Activated T-cell treated with anti-CD3 and anti-CD28 coated beads for 48 hours (primary cell): ENCODE measurements at regions not wholly inside any gene's neighbourhood (a gene's known extent, or its start where the extent isn't known, plus 50 kb on each side); places are given as distances from the start of the nearest gene placed in this dataset.
"Not testable (repeated sequence)": the region's sequence is repeated elsewhere in the genome, so short reads cannot be mapped to it uniquely, and the experiment has no call there.

Experiments used
- DNase-seq: peaks from one replicate; pipeline ENCODE4 v3.0.0-alpha.2; 2020; ENCODE audit warnings: low read depth

DNA sequence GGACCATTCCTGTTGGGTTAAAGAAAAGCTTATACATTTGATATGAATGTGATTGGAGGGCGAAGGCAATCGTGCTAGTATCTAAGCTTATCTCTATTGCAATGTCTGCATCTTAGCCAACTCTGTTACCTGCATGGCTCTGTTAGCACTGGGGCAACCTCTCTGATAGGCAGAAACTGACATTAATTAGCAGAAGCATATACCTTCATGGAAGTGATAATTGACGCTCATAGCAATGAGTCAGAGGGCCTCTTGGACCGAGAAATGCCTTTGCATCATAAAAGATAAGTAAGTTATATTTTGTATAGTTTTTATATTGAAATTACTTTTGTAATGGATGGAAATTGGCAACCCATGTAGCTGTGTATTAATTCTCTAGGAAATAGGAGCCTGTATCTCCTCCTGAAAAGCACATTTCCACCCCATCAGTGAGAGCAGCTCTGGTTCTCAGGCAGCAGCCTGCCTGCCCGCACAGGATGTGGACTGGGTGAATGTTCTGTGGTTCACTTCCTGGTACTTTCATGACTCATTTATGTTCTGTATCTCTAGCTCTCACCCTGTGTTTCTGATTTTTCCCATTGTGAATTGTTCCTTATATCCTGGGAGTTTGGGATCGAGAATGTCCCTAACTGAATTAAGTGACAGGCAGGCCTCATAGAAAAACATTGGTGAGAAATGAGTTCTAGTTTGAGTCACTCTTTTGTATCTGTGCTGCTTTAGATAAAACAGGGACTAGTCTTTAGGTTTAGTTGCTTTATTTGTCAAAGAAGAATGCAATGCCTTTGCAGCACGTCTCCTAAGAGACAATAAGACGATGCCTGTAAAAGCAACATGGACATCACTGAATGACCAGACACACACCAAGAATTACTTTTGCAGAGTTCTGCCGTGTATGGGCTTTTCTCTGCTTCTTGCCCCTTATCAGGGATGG lies 344.9 kb downstream of the DCDC2C start:
- DNase-seq: no peak

DNA sequence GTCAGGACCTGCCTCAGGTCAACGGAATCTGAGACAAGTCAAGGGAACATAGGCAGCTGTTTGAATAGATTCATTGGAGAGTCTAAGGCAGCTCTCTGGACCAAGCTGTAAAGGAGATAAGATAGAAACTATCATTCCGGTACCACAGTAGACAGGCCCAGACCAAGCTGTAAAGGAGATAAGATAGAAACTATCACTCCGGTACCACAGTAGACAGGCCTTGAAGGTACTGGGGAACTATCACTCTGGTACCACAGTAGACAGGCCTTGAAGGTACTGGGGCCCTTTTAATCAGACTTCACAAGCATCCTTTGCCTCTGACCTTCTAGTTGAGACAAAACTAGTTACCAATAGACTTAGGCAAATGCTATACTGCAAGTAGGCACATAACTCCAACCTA lies 346.1 kb downstream of the DCDC2C start:
- no peak for DNase-seq

DNA sequence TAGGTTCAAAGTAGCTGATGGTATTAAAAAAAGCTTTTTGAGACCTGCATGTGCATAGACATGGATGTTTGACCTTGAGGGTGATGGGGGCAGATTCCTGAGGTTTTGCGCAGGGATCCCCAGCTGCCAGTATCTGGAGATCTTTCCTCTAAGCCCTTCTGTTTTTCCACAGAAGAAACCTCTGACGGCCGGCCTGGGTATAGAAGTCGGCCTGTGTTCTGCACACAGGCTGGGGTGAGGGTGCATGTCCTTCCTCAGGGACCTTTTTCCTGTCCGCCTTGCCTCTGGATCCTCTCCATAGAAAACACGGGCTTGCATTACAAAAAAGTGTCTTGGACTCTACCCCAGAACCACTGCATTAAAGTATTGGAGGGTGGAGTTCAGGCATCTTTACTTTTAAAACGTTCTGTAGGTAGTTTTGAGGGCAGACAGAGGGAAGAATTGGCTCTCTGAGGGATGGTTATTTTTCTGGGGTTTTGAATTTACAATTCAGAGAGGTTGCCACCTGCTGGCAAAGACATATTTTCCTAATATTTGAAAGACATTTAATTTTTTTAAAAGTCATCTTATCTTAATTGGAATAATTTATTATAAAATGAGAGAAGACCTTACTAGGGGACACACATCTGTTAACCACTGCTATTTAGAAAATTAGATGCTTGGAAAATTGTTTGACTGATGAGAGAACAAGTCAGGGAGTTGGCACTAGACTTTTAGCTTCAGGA lies 350.6 kb downstream of the DCDC2C start:
- no peak for DNase-seq

DNA sequence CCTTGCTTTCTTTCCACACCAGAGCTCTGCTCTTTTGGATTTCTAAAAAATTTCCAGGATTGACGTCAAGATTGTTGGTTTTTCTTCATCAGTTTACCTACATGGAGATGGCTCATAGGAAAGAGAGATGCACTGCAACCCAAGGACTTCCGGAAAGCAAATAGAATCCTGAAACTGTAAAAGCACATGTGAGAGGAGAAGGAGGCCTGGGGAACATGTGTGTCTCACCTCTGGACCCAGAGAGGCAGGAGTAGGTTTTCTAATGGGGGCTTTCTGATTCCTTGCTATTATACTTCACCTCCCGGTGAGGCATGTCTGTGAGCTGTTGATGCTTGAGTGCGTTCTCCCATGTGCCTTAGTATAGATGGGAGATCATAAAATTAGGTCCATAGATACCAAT lies 362.8 kb downstream of the DCDC2C start:
- no peak for DNase-seq

DNA sequence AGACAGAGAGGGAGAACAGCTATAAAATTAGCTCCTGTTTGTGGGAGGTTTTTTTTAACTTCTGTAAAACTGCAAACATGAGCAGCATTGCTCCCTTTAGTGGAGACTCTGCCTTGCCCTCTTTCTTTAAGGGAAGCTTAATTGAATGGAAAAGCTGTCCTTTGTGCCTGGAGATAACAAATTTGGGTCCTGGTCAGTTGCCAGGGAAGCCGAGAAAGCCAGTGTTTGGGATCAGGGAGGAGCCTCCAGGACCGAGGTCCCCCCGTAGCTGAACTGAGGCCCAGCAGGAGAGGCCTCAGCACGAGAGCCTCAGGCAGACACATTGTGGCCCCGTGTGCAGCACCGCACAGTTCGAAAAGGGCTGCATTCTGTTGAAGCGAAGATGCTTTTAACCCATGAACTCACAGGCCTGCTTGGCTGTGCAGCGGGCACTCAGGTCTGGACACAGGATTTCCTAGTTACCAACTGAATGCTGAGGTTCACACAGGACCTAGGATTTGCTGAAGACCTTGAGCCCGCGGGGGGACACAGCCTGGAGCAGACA lies 369.7 kb downstream of the DCDC2C start:
- DNase-seq: no peak

DNA sequence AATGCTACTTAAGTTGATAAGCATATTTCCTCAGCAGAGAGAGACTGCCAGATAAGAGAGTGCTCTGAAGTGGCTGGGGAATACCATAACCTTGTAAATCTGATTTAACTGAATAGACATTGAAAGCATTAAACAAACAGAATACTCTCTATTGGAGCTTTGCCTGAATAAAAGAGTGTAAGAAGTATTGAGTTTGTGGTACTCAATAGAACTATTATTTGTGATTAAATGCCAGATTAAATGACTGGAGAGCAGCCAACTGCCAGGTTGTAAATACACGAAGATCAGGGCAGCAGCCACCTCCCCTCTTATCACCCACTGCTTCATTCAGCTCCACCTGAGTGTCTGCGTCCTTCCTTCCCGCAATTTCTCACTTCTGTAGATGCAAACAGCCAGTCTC lies 373.6 kb downstream of the DCDC2C start:
- no peak for DNase-seq

DNA sequence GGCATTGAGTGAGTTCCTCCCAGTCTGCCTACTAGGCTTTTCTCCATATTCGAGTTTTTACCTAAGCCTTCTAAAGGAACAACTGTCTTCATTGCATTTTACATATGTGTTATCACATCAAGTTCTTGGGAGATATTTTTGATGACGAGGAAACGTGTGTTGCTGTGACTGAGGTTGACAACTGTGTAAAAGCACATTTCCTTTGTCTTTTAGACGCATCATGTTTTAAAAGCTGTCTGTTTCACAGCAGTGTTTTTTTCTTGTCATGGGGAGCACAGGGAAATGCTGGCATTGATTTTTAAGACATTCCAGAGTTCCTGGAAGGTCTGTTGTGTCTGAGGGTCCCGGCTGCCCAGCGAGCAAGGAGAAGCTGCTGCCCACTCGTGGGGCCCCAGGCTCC lies 381.8 kb downstream of the DCDC2C start:
- DNase-seq: no peak

DNA sequence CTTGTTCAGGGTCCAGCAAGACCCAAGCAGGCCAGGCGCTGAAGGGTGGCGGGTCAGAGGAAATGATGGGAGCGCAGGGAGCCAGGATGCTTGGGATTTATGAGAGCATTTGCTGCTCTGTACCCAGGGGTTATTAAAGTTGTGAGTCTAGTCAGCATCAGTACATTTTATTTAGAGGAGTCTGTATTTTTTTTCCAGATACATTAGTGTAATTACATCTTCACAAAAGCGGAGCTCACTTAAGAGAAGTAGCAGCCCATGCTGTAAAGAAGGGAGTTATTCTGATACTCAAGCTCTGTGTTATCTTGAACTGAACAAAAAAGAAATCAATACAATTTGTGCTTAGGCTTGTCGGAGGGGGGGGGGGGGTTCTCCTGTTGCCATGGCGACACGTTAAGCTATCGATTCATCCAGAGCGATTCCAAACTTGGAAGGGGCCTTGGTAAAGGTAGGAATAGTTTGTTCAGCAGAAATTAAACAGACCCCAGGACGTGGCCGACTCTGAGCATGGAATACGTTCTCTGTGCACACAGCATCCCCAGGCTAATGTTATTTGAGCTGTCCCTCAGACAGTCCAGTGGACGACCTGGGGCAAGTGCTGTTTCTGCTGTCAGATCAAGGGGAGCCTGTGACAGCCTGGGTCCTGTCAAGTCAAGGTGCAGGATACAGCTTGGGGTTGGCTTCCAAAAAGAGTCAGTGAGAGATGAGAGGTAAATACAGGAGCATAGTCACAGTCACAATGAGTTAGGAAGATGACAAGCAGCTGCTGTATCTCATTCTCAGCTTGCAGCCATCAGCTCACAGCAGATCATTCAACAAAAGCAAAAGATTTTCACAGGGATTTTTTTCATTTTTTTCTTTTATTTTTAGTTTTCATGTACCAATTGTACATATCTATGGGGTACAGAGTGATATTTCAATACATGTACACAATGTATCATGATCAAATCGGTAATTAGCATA lies 387.6 kb downstream of the DCDC2C start:
- no peak for DNase-seq

DNA sequence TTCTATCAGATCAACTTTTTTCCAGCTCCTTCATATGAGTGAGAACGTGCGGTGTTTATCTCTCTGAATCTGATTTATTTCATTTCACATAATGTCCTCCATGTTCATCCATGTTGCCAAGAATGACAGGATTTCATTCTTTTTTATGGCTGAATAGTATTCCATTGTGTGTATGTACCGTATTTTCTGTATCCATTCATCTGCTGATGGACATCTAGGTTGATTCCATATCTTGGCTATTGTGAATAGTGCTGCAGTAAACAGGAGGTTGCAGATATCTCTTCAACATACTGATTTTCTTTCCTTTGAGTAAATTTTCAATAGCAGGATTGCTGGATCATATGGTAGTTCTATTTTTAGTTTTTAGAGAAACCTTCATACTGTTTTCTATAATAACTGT lies 388.5 kb downstream of the DCDC2C start:
- no peak for DNase-seq

DNA sequence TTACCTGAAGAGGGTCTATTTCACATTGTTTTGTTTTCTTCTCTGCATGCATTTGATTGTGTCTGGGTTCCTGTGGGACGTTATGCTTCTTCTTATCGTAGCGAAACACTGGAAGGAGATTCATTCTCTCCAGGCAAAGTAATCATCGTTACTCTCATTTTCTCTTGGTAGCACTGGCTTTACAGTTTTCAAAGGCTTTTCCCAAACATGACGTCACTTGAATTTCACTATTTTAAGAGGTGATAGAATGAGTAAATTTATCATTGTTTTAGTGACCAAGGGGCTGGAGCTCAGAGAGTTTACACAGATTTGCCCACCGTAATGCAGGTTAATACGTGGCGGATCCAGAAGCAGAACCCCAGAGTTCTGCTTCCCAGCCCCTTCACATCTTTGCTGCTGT lies 391.4 kb downstream of the DCDC2C start:
- DNase-seq: no peak

DNA sequence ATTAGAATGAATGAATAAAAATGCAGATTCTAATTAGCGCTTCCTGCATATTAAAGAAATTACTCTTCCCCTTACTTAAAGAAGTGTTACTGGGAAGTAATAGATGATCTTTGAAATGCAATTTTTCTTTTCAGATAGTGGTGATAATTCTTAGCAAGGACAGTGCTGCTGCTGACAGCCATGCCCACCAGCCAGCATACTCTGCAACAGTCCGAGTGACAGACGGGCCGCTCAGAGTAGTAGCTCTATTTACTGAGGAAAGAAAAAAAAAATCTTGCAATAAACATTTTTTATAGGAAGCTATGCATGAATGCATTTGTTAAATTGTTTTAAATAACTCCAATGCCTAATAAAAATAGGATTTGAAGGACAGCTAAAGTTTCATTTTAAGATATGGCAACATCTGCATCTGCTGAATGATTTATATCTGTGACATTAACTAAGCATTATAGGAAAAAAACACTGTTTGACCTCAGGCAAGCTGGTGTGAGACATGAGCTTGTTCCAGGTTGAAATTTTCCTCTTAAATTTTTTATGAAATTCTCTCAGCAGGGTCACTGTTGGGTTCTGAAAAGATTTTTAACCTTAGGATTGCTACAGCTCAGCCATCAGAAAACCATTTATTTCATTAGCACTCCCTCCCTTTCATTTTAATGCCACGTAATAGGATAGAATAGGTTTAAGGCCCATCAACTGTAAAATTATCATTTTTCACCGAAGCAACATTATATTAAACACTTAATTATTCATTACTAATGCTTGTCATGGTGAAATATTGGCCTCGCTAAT lies 393.8 kb downstream of the DCDC2C start:
- no peak for DNase-seq

DNA sequence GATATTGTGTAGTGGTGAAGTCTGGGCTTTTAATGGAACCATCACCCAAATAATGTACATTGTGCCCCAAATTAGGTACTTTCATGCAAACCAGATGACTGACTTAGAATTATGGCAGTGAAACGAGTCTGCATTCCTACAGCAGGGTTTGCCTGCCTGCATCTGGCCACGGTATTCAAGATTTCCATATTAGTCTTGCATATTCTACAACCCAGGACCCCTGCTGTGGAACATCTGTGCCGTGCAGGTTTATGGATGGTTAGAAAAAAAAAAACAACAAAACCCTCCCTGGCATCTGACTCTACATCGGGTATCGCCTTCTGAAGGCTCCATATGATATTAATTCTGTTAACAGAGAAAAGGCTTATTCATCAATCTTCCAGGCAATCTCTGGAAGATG lies 394.8 kb downstream of the DCDC2C start:
- DNase-seq: no peak

DNA sequence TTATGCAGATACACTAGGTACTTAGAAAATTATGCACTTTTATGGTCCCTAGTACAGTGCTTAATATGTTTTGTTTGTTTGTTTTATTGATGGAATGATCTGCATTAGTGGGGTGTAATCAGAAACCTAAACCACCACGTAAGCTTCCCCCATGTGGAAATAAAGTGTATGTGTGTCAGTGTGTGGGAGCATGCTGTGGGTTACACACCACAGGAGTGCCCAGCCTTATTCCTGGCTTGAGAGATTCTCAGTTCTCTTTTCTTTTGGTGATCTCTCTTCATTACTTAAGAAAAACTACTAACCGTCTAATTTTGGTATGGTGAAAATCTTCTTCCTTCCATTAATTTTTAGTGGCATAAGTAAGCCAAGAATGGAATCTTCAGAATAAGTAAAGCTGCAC lies 398.6 kb downstream of the DCDC2C start:
- DNase-seq: no peak

DNA sequence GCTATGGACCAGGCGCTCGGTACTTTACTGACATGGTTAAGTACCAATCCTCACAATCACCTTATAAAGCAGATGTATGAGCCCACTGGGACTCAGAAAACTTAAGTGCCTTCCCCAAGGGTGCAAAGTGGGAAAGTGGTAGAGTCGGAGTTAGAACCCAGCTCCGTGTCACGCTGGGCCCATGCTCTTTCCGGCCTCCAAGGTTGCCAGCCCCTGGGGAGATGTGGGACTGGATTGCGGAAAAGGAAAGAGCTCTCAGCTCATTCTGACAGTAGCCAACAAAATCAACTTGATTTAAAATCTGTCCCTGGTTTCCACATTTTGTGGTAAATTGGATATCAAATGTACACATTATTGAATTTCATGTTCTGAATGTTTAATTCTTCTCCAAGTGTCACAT lies 403.8 kb downstream of the DCDC2C start:
- DNase-seq: no peak

DNA sequence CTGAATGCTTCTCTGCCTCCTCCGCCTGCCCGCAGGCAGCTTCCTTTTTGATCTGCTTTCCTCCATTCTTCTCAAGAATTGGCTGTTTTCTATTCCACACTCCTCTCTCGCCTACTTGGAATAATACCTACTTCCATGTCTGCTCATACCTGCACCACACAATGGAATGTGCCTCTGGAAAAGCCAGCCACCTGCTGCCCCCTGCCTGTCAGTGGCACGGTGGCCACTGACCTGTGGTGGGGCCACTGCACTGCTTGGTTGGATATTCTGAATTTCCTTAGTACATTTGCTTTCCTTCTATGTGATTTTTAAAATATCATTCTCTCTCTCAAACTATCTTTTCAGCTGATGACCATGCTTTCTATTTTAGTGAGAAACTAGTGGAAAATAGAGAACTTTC lies 406.9 kb downstream of the DCDC2C start:
- DNase-seq: no peak

DNA sequence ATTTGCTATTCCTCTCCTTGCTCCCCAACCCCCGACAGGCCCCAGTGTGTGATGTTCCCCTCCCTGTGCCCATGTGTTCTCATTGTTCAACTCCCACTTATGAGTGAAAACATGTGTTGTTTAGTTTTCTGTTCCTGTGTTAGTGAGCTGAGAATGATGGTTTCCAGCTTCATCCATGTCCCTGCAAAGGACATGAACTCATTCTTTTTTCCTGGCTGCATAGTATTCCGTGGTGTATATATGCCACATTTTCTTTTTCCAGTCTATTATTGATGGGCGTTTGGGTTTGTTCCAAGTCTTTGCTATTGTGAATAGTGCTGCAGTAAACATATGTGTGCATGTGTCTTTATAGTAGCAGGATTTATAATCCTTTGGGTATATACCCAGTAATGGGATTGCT lies 412.1 kb downstream of the DCDC2C start:
- DNase-seq: not testable (repeated sequence)

DNA sequence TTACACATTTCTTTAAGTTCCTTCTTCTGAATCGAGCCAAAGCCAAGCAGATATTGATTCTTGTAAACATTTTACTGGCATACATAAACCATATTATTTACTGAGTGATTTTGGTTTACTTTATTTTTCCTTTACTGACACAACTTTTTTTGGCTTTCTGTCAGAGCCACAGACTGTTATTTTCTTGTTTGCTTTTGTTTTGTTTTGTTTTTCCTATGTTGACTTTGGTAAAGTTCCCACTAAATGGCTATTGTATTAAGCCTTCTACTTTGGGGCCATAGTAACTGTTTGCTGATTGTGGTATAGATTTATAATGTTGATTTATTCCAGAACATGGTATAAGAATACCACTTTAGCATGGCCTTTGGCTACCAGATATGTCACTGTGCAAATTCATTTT lies 419.4 kb downstream of the DCDC2C start:
- DNase-seq: no peak

DNA sequence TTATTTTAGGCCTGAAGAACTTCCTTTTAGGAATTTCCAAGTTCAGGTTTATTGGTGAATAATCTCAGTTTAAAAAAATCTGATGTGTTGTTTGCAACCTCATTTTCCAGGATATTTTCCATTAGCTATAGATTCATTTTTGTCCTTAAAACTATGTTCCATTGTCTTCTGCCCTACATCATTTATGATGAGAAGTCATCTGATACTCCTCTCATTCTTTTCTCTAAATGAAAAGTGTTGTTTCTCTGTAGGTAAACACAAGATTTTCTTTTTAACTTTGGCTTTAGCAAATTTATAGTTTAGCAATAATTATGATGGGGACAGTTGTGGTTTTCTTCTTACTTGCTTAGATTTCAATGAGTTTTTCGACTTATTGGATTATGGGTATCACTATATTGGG lies 427.3 kb downstream of the DCDC2C start:
- DNase-seq: no peak

DNA sequence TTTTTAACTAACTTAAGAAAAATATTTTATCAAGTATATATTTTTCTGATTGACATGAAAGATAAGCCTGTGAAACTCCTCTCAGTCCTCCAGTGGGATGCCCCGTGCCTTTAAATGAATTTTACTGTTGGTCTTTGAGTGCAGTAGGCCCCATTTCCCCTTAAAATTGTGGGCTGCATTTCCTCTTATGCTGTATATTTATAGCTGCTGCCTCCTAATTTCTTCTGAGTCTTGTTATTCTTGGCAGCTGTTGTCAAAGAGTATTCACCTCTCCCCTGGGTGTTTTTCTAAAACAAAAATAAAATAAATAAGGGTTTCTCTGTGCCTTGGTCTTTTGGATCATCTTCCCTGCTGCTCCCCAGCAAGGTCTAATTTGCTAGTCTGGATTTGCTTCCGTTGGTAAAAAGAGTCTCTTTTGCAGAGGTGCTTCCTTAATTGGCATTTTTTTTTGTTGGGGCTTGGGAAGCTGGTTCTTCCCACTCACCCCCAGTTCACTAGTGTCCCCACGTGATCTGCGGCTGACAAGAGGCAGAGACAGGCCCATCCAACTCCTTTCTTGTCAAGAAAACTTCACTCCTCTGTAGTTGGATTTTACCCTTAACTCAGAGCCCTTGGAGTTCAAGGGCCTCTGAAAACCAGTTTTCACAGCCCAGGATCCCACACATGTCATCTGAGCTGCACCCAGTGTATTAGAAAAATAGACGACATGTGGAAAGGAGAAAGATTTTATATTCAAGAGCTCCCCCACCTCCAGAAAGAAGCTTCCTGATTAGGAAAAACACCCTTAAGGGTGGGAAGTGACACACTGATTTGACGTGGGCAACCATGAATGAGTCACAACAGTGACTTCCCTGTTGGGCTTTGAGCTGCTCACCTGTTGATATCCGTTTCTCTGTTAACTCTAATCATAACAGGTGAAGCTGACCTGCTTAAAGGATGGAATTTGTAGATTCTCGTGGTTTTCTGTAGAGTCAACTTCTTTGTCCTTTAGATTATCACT lies 431.5 kb downstream of the DCDC2C start:
- DNase-seq: no peak

DNA sequence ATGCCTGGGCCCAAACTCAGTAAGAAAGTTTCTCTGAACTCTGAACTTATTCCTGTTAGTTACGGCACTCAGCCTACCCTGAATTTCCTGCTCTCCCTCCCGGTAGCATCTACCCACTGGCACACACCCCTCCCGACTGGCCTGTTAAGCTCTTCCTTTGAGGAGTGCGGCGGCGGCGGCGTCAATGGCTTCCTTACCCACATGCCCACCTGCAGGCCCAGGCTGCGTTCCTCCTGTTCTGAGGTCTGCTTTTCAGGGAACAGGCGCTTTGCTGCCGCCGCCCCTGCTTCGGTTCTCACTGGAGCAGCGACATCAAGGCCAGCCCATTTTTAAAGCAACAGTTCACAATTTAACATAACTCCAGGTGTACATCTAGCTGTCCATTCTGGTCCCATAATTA lies 432.4 kb downstream of the DCDC2C start:
- DNase-seq: no peak
